ENCODE measurements at regions not wholly inside any gene's neighbourhood (a gene's known extent, or its start where the extent isn't known, plus 50 kb on each side); places are given as distances from the start of the nearest gene placed in this dataset.

GRCh38 chr7:46153583-46153950 is 232.5 kb upstream of the IGFBP3 start:
- Histone ChIP-seq H3K27me3 (no peaks in the 10 kb centered on the region), H3K27ac (no peak overlapping the region), H3K4me1 (no peaks in the 10 kb centered on the region), H3K4me3 (no peak overlapping the region), H3K36me3 (no peaks in the 10 kb centered on the region), H3K9me3 (no peaks in the 10 kb centered on the region)
- TF ChIP-seq CTCF (IDR thresholded peaks at IDR 0.05), result no peak
- DNase-seq, result no peak
- WGBS, 2 donors, result 71 to 74% methylated on average over 1 of the region's 1 CpG
- intact Hi-C loops (cut with DNase I), result no loop called here
- ATAC-seq, result no peak

GRCh38 chr7:46152696-46153095 is 231.6 kb upstream of the IGFBP3 start:
- no peaks in the 10 kb centered on the region for H3K27me3 ChIP-seq

GRCh38 chr7:46150721-46151120 is 229.6 kb upstream of the IGFBP3 start:
- H3K4me1 ChIP-seq, result peaks cover 0 to 9% (median 0%) of the 10 kb centered on the region in 9 donors
- H3K27ac ChIP-seq, result no peak overlapping the region
- no peaks in the 10 kb centered on the region for H3K9me3 ChIP-seq
- TF ChIP-seq CTCF (IDR thresholded peaks at IDR 0.05), result no peak
- H3K4me3 ChIP-seq, result no peak overlapping the region
- intact Hi-C loops (cut with DNase I), result no loop called here
- DNase-seq, result no peak
- no peaks in the 10 kb centered on the region for H3K36me3 ChIP-seq
- no peaks in the 10 kb centered on the region for H3K27me3 ChIP-seq
- no peak for ATAC-seq

More at GRCh38 chr7:46152696-46153095, 231.6 kb upstream of the IGFBP3 start:
- Histone ChIP-seq H3K36me3 (no peaks in the 10 kb centered on the region), H3K4me3 (no peak overlapping the region), H3K9me3 (no peaks in the 10 kb centered on the region), H3K4me1 (no peaks in the 10 kb centered on the region), H3K27ac (no peak overlapping the region)
- WGBS, 2 donors, result 84 to 85% methylated on average over 2 of the region's 2 CpGs
- TF ChIP-seq CTCF (IDR thresholded peaks at IDR 0.05), result no peak
- DNase-seq, result no peak
- ATAC-seq, result no peak
- intact Hi-C loops (cut with DNase I), result no loop called here

- no peak for ATAC-seq
- no peaks in the 10 kb centered on the region for H3K9me3 ChIP-seq
- H3K36me3 ChIP-seq, result no peaks in the 10 kb centered on the region
- no peak overlapping the region for H3K4me3 ChIP-seq
- no peak overlapping the region for H3K27ac ChIP-seq
- TF ChIP-seq CTCF (IDR thresholded peaks at IDR 0.05), result no peak
- intact Hi-C loops (cut with DNase I), result no loop called here
- H3K4me1 ChIP-seq, result peaks cover 0 to 10% (median 1%) of the 10 kb centered on the region in 9 donors
- no peak for DNase-seq
- 65 to 79% methylated on average over 1 of the region's 1 CpG for WGBS, 2 donors
- no peaks in the 10 kb centered on the region for H3K27me3 ChIP-seq
Measured at GRCh38 chr7:46150202-46150601, 229.1 kb upstream of the IGFBP3 start.

- Histone ChIP-seq H3K36me3 (no peaks in the 10 kb centered on the region), H3K4me1 (peaks cover 0 to 16% (median 4%) of the 10 kb centered on the region in 9 donors), H3K27ac (no peak overlapping the region), H3K4me3 (no peak overlapping the region), H3K27me3 (no peaks in the 10 kb centered on the region), H3K9me3 (no peaks in the 10 kb centered on the region)
- TF ChIP-seq CTCF (IDR thresholded peaks at IDR 0.05), result no peak
- no peak for DNase-seq
- intact Hi-C loops (cut with DNase I), result no loop called here
- WGBS, 2 donors, result 96% methylated on average over 2 of the region's 2 CpGs
- ATAC-seq, result no peak
Measured at GRCh38 chr7:46147871-46148270, 226.8 kb upstream of the IGFBP3 start.
